AG20443 (cell line): ENCODE measurements at regions not wholly inside any gene's neighbourhood (a gene's known extent, or its start where the extent isn't known, plus 50 kb on each side); places are given as distances from the start of the nearest gene placed in this dataset.
"Not testable (repeated sequence)": the region's sequence is repeated elsewhere in the genome, so short reads cannot be mapped to it uniquely, and the experiment has no call there.

ENCODE experiments used
- DNase-seq: peaks from one replicate; pipeline ENCODE4 v3.0.0; 2012; ENCODE audit warnings: low spot score, mixed read lengths

- no peak for DNase-seq
Measured at GRCh38 chr6:113039005-113039404, 691.9 kb downstream of the RFPL4B start.

GRCh38 chr6:113047148-113047547, 700.0 kb downstream of the RFPL4B start:
- no peak for DNase-seq

- no peak for DNase-seq
Measured at GRCh38 chr6:113047932-113048331, 700.8 kb downstream of the RFPL4B start.

- DNase-seq, result no peak
Measured at GRCh38 chr6:113048741-113049140, 701.6 kb downstream of the RFPL4B start.

GRCh38 chr6:113049190-113049589, 702.1 kb downstream of the RFPL4B start:
- DNase-seq, result no peak

- DNase-seq, result peak; percentile 36
Measured at GRCh38 chr6:113050010-113050858, 703.1 kb downstream of the RFPL4B start.

GRCh38 chr6:113050979-113051378, 703.8 kb downstream of the RFPL4B start:
- DNase-seq, result no peak

GRCh38 chr6:113052506-113052905, 705.4 kb downstream of the RFPL4B start:
- DNase-seq, result no peak

GRCh38 chr6:113055061-113055460, 707.9 kb downstream of the RFPL4B start:
- no peak for DNase-seq

GRCh38 chr6:113055998-113056397, 708.9 kb downstream of the RFPL4B start:
- no peak for DNase-seq

- DNase-seq, result no peak
Measured at GRCh38 chr6:113057567-113058053, 710.5 kb downstream of the RFPL4B start.

GRCh38 chr6:113060664-113061063, 713.5 kb downstream of the RFPL4B start:
- no peak for DNase-seq

- DNase-seq, result peak; percentile 5
Measured at GRCh38 chr6:113065611-113066010, 718.5 kb downstream of the RFPL4B start.

- peak; percentile 22 for DNase-seq
Measured at GRCh38 chr6:113067612-113068275, 720.6 kb downstream of the RFPL4B start.

GRCh38 chr6:113068570-113068969, 721.4 kb downstream of the RFPL4B start:
- DNase-seq, result no peak

- not testable (repeated sequence) for DNase-seq
Measured at GRCh38 chr6:113070681-113071080, 723.6 kb downstream of the RFPL4B start.

- DNase-seq, result peak; percentile 31
Measured at GRCh38 chr6:113073611-113074191, 726.6 kb downstream of the RFPL4B start.

GRCh38 chr6:113076116-113076515, 729.0 kb downstream of the RFPL4B start:
- peak; percentile 8 for DNase-seq

- no peak for DNase-seq
Measured at GRCh38 chr6:113076816-113077215, 729.7 kb downstream of the RFPL4B start.

GRCh38 chr6:113077794-113078193, 730.7 kb downstream of the RFPL4B start:
- no peak for DNase-seq

- no peak for DNase-seq
Measured at GRCh38 chr6:113078791-113079190, 731.7 kb downstream of the RFPL4B start.

- DNase-seq, result peak; percentile 27
Measured at GRCh38 chr6:113082745-113083144, 735.6 kb downstream of the RFPL4B start.

GRCh38 chr6:113083947-113084346, 736.8 kb downstream of the RFPL4B start:
- DNase-seq, result no peak
